Fibroblast of lung (primary cell): ENCODE measurements at regions not wholly inside any gene's neighbourhood (a gene's known extent, or its start where the extent isn't known, plus 50 kb on each side); places are given as distances from the start of the nearest gene placed in this dataset.

Experiments
- DNase-seq, 2 donors: peaks; one replicate each; pipeline versions ENCODE4 v3.0.0 to v3.0.0-alpha.2; 2010; ENCODE audit warnings: low read depth in 2 of 2
- H2AFZ ChIP-seq: 2 replicates; pipeline ENCODE4 v1.5.1; 2012; ENCODE audit warnings: low read length, control low read depth, inconsistent platforms
- H3K27ac ChIP-seq: 2 replicates; pipeline ENCODE4 v1.5.1; 2011; ENCODE audit warnings: low read length, control low read depth; ENCODE audit not compliant: insufficient read depth
- H3K27me3 ChIP-seq: 2 replicates; pipeline ENCODE4 v1.5.1; 2011; ENCODE audit warnings: mild to moderate bottlenecking, low read length; ENCODE audit not compliant: control insufficient read depth, insufficient read depth
- H3K36me3 ChIP-seq: 2 replicates; pipeline ENCODE4 v1.5.1; 2011; ENCODE audit warnings: low read length; ENCODE audit not compliant: control insufficient read depth, insufficient read depth
- H3K4me1 ChIP-seq: 2 replicates; pipeline ENCODE4 v1.5.1; 2011; ENCODE audit warnings: low read length; ENCODE audit not compliant: control insufficient read depth, insufficient read depth; ENCODE audit errors: extremely low read depth
- H3K4me2 ChIP-seq: 2 replicates; pipeline ENCODE4 v1.5.1; 2011; ENCODE audit warnings: low read length, control low read depth; ENCODE audit not compliant: insufficient read depth; ENCODE audit errors: extremely low read depth
- H3K4me3 ChIP-seq, 4 experiments: fragments of 200-600 bp in 1 of 4; sonication (generic) in 1 of 4; replicated peaks in 1 of 4; 2 replicates each; pipeline ENCODE4 v1.5.1; 2011 to 2016; ENCODE audit warnings: low read length in 4 of 4, low read depth in 3 of 4, mild to moderate bottlenecking in 3 of 4, control low read depth in 2 of 4, inconsistent platforms in 1 of 4, mixed read lengths in 1 of 4; ENCODE audit not compliant: insufficient read depth in 1 of 4; ENCODE audit errors: control extremely low read depth in 1 of 4
- H3K79me2 ChIP-seq: 2 replicates; pipeline ENCODE4 v1.5.1; 2012; ENCODE audit warnings: mild to moderate bottlenecking, low read length, inconsistent platforms; ENCODE audit not compliant: control insufficient read depth, insufficient read depth
- H3K9ac ChIP-seq: 2 replicates; pipeline ENCODE4 v1.5.1; 2011; ENCODE audit warnings: mild to moderate bottlenecking, low read length, control low read depth; ENCODE audit not compliant: insufficient read depth
- H3K9me3 ChIP-seq: 2 replicates; pipeline ENCODE4 v1.5.1; 2012; ENCODE audit warnings: low read depth, low read length; ENCODE audit not compliant: control insufficient read depth, insufficient read depth
- H4K20me1 ChIP-seq: 2 replicates; pipeline ENCODE4 v1.5.1; 2011; ENCODE audit warnings: low read length; ENCODE audit not compliant: control insufficient read depth, insufficient read depth; ENCODE audit errors: extremely low read depth
- CTCF ChIP-seq, 2 donors: IDR thresholded peaks in 1 of 2; conservative IDR thresholded peaks in 1 of 2; 1 replicate in 1 of 2; 2 replicates in 1 of 2; pipeline ENCODE4 v1.5.1; 2011 to 2012; ENCODE audit warnings: low read length in 2 of 2, control low read depth in 1 of 2, inconsistent platforms in 1 of 2, low read depth in 1 of 2, mild to moderate bottlenecking in 1 of 2
- EZH2 ChIP-seq: IDR thresholded peaks from 2 replicates; pipeline ENCODE4 v1.5.1; 2012; ENCODE audit warnings: low read length, control low read depth, mild to moderate bottlenecking; ENCODE audit errors: missing control alignments

- Histone ChIP-seq H3K4me2 (no peak overlapping the region), H4K20me1 (no peaks in the 10 kb centered on the region), H3K4me1 (no peaks in the 10 kb centered on the region), H3K4me3 (no peak overlapping the region), H3K27me3 (no peaks in the 10 kb centered on the region), H3K27ac (no peak overlapping the region), H3K9ac (no peak overlapping the region), H3K79me2 (no peaks in the 10 kb centered on the region), H3K9me3 (no peaks in the 10 kb centered on the region), H2AFZ (no peak overlapping the region), H3K36me3 (no peaks in the 10 kb centered on the region)
- no peak for TF ChIP-seq EZH2
- no peak for TF ChIP-seq CTCF (conservative IDR thresholded peaks at IDR 0.05 in 1 of 2, IDR thresholded peaks at IDR 0.05 in 1 of 2; ENCODE audit: low read depth in 1 of 2, low read length in 2 of 2)
- no peak for DNase-seq
Measured at GRCh38 chr4:150008546-150008945, 69.7 kb upstream of the DCLK2 start.

- Histone ChIP-seq H3K4me1 (no peaks in the 10 kb centered on the region), H3K79me2 (no peaks in the 10 kb centered on the region), H3K4me2 (no peak overlapping the region), H3K9ac (no peak overlapping the region), H2AFZ (no peak overlapping the region), H3K36me3 (no peaks in the 10 kb centered on the region), H3K9me3 (no peaks in the 10 kb centered on the region), H3K4me3 (no peak overlapping the region), H4K20me1 (no peaks in the 10 kb centered on the region), H3K27me3 (no peaks in the 10 kb centered on the region), H3K27ac (no peak overlapping the region)
- peak; percentile 28 to 60 for DNase-seq
- TF ChIP-seq EZH2 (no peak), CTCF (conservative IDR thresholded peaks at IDR 0.05 in 1 of 2, IDR thresholded peaks at IDR 0.05 in 1 of 2; ENCODE audit: low read depth in 1 of 2, low read length in 2 of 2) (no peak)
Measured at GRCh38 chr4:150009533-150009932, 68.7 kb upstream of the DCLK2 start.

- Histone ChIP-seq H4K20me1 (no peaks in the 10 kb centered on the region), H3K4me3 (no peak overlapping the region), H2AFZ (no peak overlapping the region), H3K4me1 (no peaks in the 10 kb centered on the region), H3K9ac (no peak overlapping the region), H3K36me3 (no peaks in the 10 kb centered on the region), H3K27me3 (no peaks in the 10 kb centered on the region), H3K4me2 (no peak overlapping the region), H3K9me3 (no peaks in the 10 kb centered on the region), H3K79me2 (no peaks in the 10 kb centered on the region), H3K27ac (no peak overlapping the region)
- TF ChIP-seq CTCF (conservative IDR thresholded peaks at IDR 0.05 in 1 of 2, IDR thresholded peaks at IDR 0.05 in 1 of 2; ENCODE audit: low read depth in 1 of 2, low read length in 2 of 2) (peak; percentile 50 to 61), EZH2 (no peak)
- DNase-seq: peak; percentile 71 to 79
Measured at GRCh38 chr4:150010525-150011126, 67.6 kb upstream of the DCLK2 start.
